Naive thymus-derived CD8-positive, alpha-beta T cell (primary cell): ENCODE measurements at regions not wholly inside any gene's neighbourhood (a gene's known extent, or its start where the extent isn't known, plus 50 kb on each side); places are given as distances from the start of the nearest gene placed in this dataset.

Source experiments
- ATAC-seq, 2 donors: fragments of 150-1000 bp; cut with Tn5 transposase in 1 of 2; sonication (Bioruptor Pico), chemical (Tn5 transposase) in 1 of 2; 1 replicate in 1 of 2; 2 replicates in 1 of 2; pipeline ENCODE4 v1.10.0; 2021; ENCODE audit warnings: mild to moderate bottlenecking in 2 of 2, moderate library complexity in 2 of 2
- POLR2A ChIA-PET: fragments of 350-600 bp; sonication (Branson Sonifier 250); formaldehyde crosslinking; loops from one replicate; lab custom pipeline; 2021; ENCODE audit warnings: antibody characterized with exemption; lab: Charles Lee
- DNase-seq, 10 donors: peaks; one replicate each; pipeline versions ENCODE4 v3.0.0 to v3.0.0-alpha.2; 2020 to 2022
- H3K27ac Mint-ChIP-seq, 10 donors: one replicate each; pipeline ENCODE4 v1.8.0; 2020 to 2022; ENCODE audit warnings: mild to moderate bottlenecking in 10 of 10, mixed read lengths in 10 of 10, moderate library complexity in 4 of 10, inconsistent platforms in 1 of 10
- H3K27me3 Mint-ChIP-seq, 5 donors: one replicate each; pipeline ENCODE4 v1.8.0; 2021 to 2022; ENCODE audit warnings: mixed read lengths in 5 of 5
- H3K36me3 Mint-ChIP-seq, 3 donors: one replicate each; pipeline ENCODE4 v1.8.0; 2020 to 2022; ENCODE audit warnings: mixed read lengths in 3 of 3, mild to moderate bottlenecking in 2 of 3, inconsistent platforms in 1 of 3
- H3K4me1 Mint-ChIP-seq, 4 donors: one replicate each; pipeline ENCODE4 v1.8.0; 2021 to 2022; ENCODE audit warnings: mixed read lengths in 4 of 4
- H3K4me3 Mint-ChIP-seq, 10 donors: one replicate each; pipeline ENCODE4 v1.8.0; 2020 to 2022; ENCODE audit warnings: mild to moderate bottlenecking in 10 of 10, mixed read lengths in 10 of 10, moderate library complexity in 6 of 10, inconsistent platforms in 1 of 10
- H3K9me3 Mint-ChIP-seq, 9 donors: one replicate each; pipeline ENCODE4 v1.8.0; 2020 to 2022; ENCODE audit warnings: mixed read lengths in 9 of 9, mild to moderate bottlenecking in 3 of 9, inconsistent platforms in 1 of 9, moderate library complexity in 1 of 9

- DNase-seq (no peak), ATAC-seq (no peak)
- no peaks in the 10 kb centered on the region for H3K4me1 Mint-ChIP-seq
- H3K27me3 Mint-ChIP-seq: peaks cover 0 to 5% (median 3%) of the 10 kb centered on the region in 5 donors
- POLR2A ChIA-PET: no interaction called here
- no peak overlapping the region for H3K27ac Mint-ChIP-seq
- H3K9me3 Mint-ChIP-seq: no peaks in the 10 kb centered on the region
- no peak overlapping the region for H3K4me3 Mint-ChIP-seq
- no peaks in the 10 kb centered on the region for H3K36me3 Mint-ChIP-seq
Measured at GRCh38 chr3:161156936-161157335, 51.8 kb upstream of the B3GALNT1 start.

GRCh38 chr3:161161603-161162002 lies 56.5 kb upstream of the B3GALNT1 start:
- no peaks in the 10 kb centered on the region for H3K4me1 Mint-ChIP-seq
- H3K27me3 Mint-ChIP-seq: peaks cover 0 to 6% (median 2%) of the 10 kb centered on the region in 5 donors
- no peak overlapping the region for H3K4me3 Mint-ChIP-seq
- DNase-seq (no peak), ATAC-seq (no peak)
- H3K36me3 Mint-ChIP-seq: peaks cover 0 to 8% (median 0%) of the 10 kb centered on the region in 3 donors
- no peak overlapping the region for H3K27ac Mint-ChIP-seq
- peaks cover 0 to 14% (median 3%) of the 10 kb centered on the region in 9 donors for H3K9me3 Mint-ChIP-seq
- POLR2A ChIA-PET: no interaction called here

DNA sequence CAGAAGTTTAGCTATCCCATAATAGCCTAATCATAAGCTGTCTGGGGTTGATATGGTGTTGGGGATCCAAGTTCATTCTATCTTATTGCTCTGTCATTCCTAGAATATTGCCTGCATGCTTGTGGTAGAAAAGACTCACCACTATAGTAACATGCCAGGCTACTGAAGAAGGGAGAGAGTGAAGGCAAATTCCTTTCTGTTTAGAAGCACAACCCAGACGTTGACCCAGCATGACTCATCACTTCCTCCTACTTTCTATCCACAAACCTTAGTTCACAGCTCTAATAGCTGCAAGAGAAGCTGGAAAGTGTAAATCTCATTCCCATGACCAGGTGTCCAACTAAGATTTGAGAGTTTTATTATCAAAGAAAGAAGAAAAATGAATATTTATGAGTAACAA lies 57.8 kb upstream of the NMD3 start:
- no peak for ATAC-seq
- Mint-ChIP-seq H3K9me3 (peaks cover 0 to 14% (median 3%) of the 10 kb centered on the region in 9 donors), H3K4me3 (no peak overlapping the region), H3K27ac (no peak overlapping the region), H3K27me3 (peaks cover 0 to 6% (median 2%) of the 10 kb centered on the region in 5 donors), H3K36me3 (peaks cover 0 to 8% (median 0%) of the 10 kb centered on the region in 3 donors), H3K4me1 (no peaks in the 10 kb centered on the region)
- DNase-seq: no peak
- POLR2A ChIA-PET: no interaction called here

DNA sequence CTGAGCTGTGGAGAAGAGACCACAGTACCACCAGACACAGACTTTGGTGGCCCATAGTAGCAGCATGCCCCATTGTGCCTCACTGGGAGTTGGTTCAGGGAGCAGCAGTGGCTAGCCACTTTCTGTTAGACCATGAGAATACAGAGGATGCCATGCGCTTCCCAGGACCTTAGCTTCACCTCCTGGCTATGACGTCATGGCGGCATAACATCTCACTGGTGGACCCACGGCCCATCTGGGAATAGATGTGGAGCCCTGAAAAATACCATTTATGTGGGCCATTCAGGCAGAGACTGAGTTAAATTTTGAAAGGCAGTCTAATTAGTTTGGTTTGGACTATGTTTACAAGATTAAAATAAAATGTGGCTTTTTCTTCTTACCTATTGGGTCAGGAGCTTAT lies 55.1 kb upstream of the NMD3 start:
- no peak for ATAC-seq
- POLR2A ChIA-PET: no interaction called here

DNA sequence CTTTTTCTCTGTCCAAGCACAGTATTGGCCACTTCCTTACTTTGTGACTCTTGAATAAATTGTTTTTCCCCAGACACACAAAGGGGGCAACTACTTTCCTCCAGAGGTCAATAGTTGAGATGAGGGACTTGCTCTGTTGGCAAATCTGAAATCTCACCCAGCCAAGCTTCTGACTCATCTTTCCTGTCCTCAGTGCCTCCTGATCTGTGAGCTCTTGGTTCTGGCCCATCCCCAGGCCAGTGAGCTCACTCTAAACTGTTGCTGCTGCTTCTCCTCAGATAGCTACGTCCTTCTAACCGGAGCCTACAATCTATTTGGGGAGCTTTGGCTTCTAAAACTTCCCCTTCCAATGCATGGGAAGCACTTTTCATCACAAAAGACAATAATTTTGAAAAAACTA lies 50.0 kb upstream of the NMD3 start:
- Mint-ChIP-seq H3K9me3 (peaks cover 0 to 13% (median 0%) of the 10 kb centered on the region in 9 donors), H3K27ac (no peak overlapping the region), H3K27me3 (peaks cover 0 to 11% (median 2%) of the 10 kb centered on the region in 5 donors), H3K4me1 (no peaks in the 10 kb centered on the region), H3K4me3 (no peak overlapping the region), H3K36me3 (peaks cover 0 to 3% (median 0%) of the 10 kb centered on the region in 3 donors)
- ATAC-seq (no peak), DNase-seq (no peak)
- POLR2A ChIA-PET: interaction anchor here (0.6 kb wide), 1 partner anchor 12 kb away, joined by 3 read pairs; no protein-coding TSS in a partner anchor

More for the DNA sequence above, 55.1 kb upstream of the NMD3 start:
- DNase-seq: no peak
- Mint-ChIP-seq H3K36me3 (peaks cover 0 to 8% (median 0%) of the 10 kb centered on the region in 3 donors), H3K27ac (no peak overlapping the region), H3K27me3 (peaks cover 0 to 6% (median 0%) of the 10 kb centered on the region in 5 donors), H3K4me3 (no peak overlapping the region), H3K9me3 (peaks cover 0 to 14% (median 3%) of the 10 kb centered on the region in 9 donors), H3K4me1 (no peaks in the 10 kb centered on the region)
